CD14-positive monocyte (primary cell): ENCODE measurements at regions not wholly inside any gene's neighbourhood (a gene's known extent, or its start where the extent isn't known, plus 50 kb on each side); places are given as distances from the start of the nearest gene placed in this dataset.

Experiments used
- DNase-seq, 3 donors: peaks; one replicate each; pipeline ENCODE4 v3.0.0-alpha.2; 2011 to 2022
- H2AFZ ChIP-seq: 2 replicates; pipeline ENCODE4 v1.6.0; 2012; ENCODE audit warnings: mild to moderate bottlenecking, low read depth, low read length, inconsistent platforms; ENCODE audit not compliant: insufficient read depth, poor library complexity, severe bottlenecking
- H3K27ac ChIP-seq, 2 donors: 1 replicate in 1 of 2; 2 replicates in 1 of 2; pipeline ENCODE4 v1.5.1; 2012 to 2013; ENCODE audit warnings: low read length in 2 of 2, control low read depth in 1 of 2, inconsistent platforms in 1 of 2, low read depth in 1 of 2, mild to moderate bottlenecking in 1 of 2
- H3K27me3 ChIP-seq, 2 donors: one replicate each; pipeline versions ENCODE4 v1.6.0 to v1.6.1; 2011 to 2013; ENCODE audit warnings: low read length in 2 of 2; ENCODE audit not compliant: control insufficient read depth in 2 of 2, insufficient read depth in 2 of 2
- H3K36me3 ChIP-seq, 2 donors: replicated peaks in 1 of 2; 1 replicate in 1 of 2; 2 replicates in 1 of 2; pipeline versions ENCODE4 v1.5.1 to v1.6.1; 2012 to 2013; ENCODE audit warnings: low read length in 2 of 2, control low read depth in 1 of 2, inconsistent platforms in 1 of 2, mild to moderate bottlenecking in 1 of 2; ENCODE audit not compliant: insufficient read depth in 2 of 2, control insufficient read depth in 1 of 2
- H3K4me1 ChIP-seq, 2 donors: 1 replicate in 1 of 2; 2 replicates in 1 of 2; pipeline versions ENCODE4 v1.5.1 to v1.6.1; 2012 to 2013; ENCODE audit warnings: low read length in 2 of 2, control low read depth in 1 of 2, inconsistent platforms in 1 of 2, mild to moderate bottlenecking in 1 of 2, moderate library complexity in 1 of 2; ENCODE audit not compliant: insufficient read depth in 2 of 2, control insufficient read depth in 1 of 2
- H3K4me2 ChIP-seq: replicated peaks from 2 replicates; pipeline ENCODE3; 2012; ENCODE audit warnings: low read length, moderate library complexity, mild to moderate bottlenecking; ENCODE audit not compliant: poor library complexity, severe bottlenecking; ENCODE audit errors: extremely low read depth
- H3K4me3 ChIP-seq, 3 experiments: fragments of 200-600 bp in 1 of 3; sonication (generic) in 1 of 3; replicated peaks in 1 of 3; 1 replicate in 2 of 3; 2 replicates in 1 of 3; pipeline ENCODE4 v1.5.1; 2011 to 2013; ENCODE audit warnings: low read length in 3 of 3, mild to moderate bottlenecking in 3 of 3, control low read depth in 2 of 3, low read depth in 2 of 3, inconsistent platforms in 1 of 3, moderate library complexity in 1 of 3
- H3K79me2 ChIP-seq: 2 replicates; pipeline ENCODE4 v1.6.0; 2012; ENCODE audit warnings: mild to moderate bottlenecking, control low read depth, inconsistent platforms, low read length, moderate library complexity; ENCODE audit not compliant: insufficient read depth
- H3K9ac ChIP-seq: 2 replicates; pipeline ENCODE4 v1.6.0; 2017; ENCODE audit warnings: low read length, mild to moderate bottlenecking; ENCODE audit not compliant: insufficient read depth, poor library complexity, severe bottlenecking
- H3K9me3 ChIP-seq, 2 donors: replicated peaks in 1 of 2; 1 replicate in 1 of 2; 2 replicates in 1 of 2; pipeline versions ENCODE4 v1.5.1 to v1.6.1; 2012 to 2013; ENCODE audit warnings: low read length in 2 of 2, control low read depth in 1 of 2; ENCODE audit not compliant: control insufficient read depth in 1 of 2, insufficient read depth in 1 of 2
- H4K20me1 ChIP-seq: 2 replicates; pipeline ENCODE4 v1.6.0; 2012; ENCODE audit warnings: mild to moderate bottlenecking, low read length, control low read depth, moderate library complexity; ENCODE audit not compliant: insufficient read depth
- H3K27ac Mint-ChIP-seq, 7 donors: one replicate each; pipeline ENCODE4 v1.8.0; 2020; ENCODE audit warnings: mild to moderate bottlenecking in 7 of 7, mixed read lengths in 7 of 7, moderate library complexity in 6 of 7, inconsistent platforms in 2 of 7
- H3K27me3 Mint-ChIP-seq, 3 donors: one replicate each; pipeline ENCODE4 v1.8.0; 2021 to 2022; ENCODE audit warnings: low read depth in 3 of 3, mild to moderate bottlenecking in 3 of 3, mixed read lengths in 3 of 3, moderate library complexity in 3 of 3, inconsistent platforms in 1 of 3
- H3K36me3 Mint-ChIP-seq, 2 donors: one replicate each; pipeline ENCODE4 v1.8.0; 2020; ENCODE audit warnings: mixed read lengths in 2 of 2, inconsistent platforms in 1 of 2, mild to moderate bottlenecking in 1 of 2
- H3K4me1 Mint-ChIP-seq: one replicate; pipeline ENCODE4 v1.8.0; 2020; ENCODE audit warnings: mild to moderate bottlenecking, mixed read lengths
- H3K4me3 Mint-ChIP-seq, 2 donors: one replicate each; pipeline ENCODE4 v1.8.0; 2020; ENCODE audit warnings: mild to moderate bottlenecking in 2 of 2, mixed read lengths in 2 of 2, moderate library complexity in 1 of 2
- H3K9me3 Mint-ChIP-seq, 7 donors: one replicate each; pipeline ENCODE4 v1.8.0; 2020 to 2022; ENCODE audit warnings: mixed read lengths in 7 of 7, mild to moderate bottlenecking in 6 of 7, moderate library complexity in 6 of 7, inconsistent platforms in 2 of 7
- CTCF ChIP-seq: fragments of 200-600 bp; IDR thresholded peaks from one replicate; pipeline ENCODE4 v1.8.0; 2022; ENCODE audit warnings: antibody characterized with exemption, mild to moderate bottlenecking
- WGBS: methylation state at CpG from one replicate; pipeline ENCODE4 v1.1.5; 2013; ENCODE audit warnings: missing lambda C conversion rate; ENCODE audit not compliant: insufficient coverage; 5-methylcytosine and 5-hydroxymethylcytosine counted together
- intact Hi-C, 2 donors: fragments of 100-400 bp; cut with micrococcal nuclease; formaldehyde crosslinking; loops; one replicate each; pipeline versions ENCODE4 v1.15.0 to v1.15.1; 2023

GRCh38 chrX:20712811-20713210 is 446.1 kb upstream of the RPS6KA3 start:
- Mint-ChIP-seq H3K36me3 (no peaks in the 10 kb centered on the region), H3K4me3 (no peak overlapping the region), H3K9me3 (peaks cover 0 to 3% (median 0%) of the 10 kb centered on the region in 7 donors), H3K27ac (no peak overlapping the region), H3K4me1 (no peaks in the 10 kb centered on the region), H3K27me3 (peaks cover 0 to 3% (median 1%) of the 10 kb centered on the region in 3 donors)
- H2AFZ ChIP-seq, result no peak overlapping the region
- H3K79me2 ChIP-seq, result no peaks in the 10 kb centered on the region
- H3K9me3 ChIP-seq, result no peaks in the 10 kb centered on the region
- no CpG with 5 or more reads among the region's 1 CpG for WGBS
- DNase-seq, result no peak
- H3K4me1 ChIP-seq, result no peaks in the 10 kb centered on the region
- TF ChIP-seq CTCF, result no peak
- H3K36me3 ChIP-seq, result no peaks in the 10 kb centered on the region
- no peaks in the 10 kb centered on the region for H4K20me1 ChIP-seq
- intact Hi-C loops, result no loop called here
- H3K27ac ChIP-seq, result no peak overlapping the region
- no peaks in the 10 kb centered on the region for H3K27me3 ChIP-seq
- no peak overlapping the region for H3K9ac ChIP-seq
- no peak overlapping the region for H3K4me2 ChIP-seq
- no peak overlapping the region for H3K4me3 ChIP-seq

GRCh38 chrX:20711366-20711765 is 444.7 kb upstream of the RPS6KA3 start:
- no peaks in the 10 kb centered on the region for H4K20me1 ChIP-seq
- H3K9me3 ChIP-seq, result no peaks in the 10 kb centered on the region
- H3K27ac ChIP-seq, result no peak overlapping the region
- no peak for TF ChIP-seq CTCF
- no peak for DNase-seq
- H3K4me1 Mint-ChIP-seq, result no peaks in the 10 kb centered on the region
- intact Hi-C loops, result no loop called here
- H3K27me3 Mint-ChIP-seq, result peaks cover 0 to 3% (median 1%) of the 10 kb centered on the region in 3 donors
- no peak overlapping the region for H3K4me3 ChIP-seq
- no peak overlapping the region for H3K9ac ChIP-seq
- H3K79me2 ChIP-seq, result no peaks in the 10 kb centered on the region
- H3K9me3 Mint-ChIP-seq, result peaks cover 0 to 11% (median 6%) of the 10 kb centered on the region in 7 donors
- no peak overlapping the region for H3K4me3 Mint-ChIP-seq
- H3K27me3 ChIP-seq, result no peaks in the 10 kb centered on the region
- no peaks in the 10 kb centered on the region for H3K36me3 Mint-ChIP-seq
- no peaks in the 10 kb centered on the region for H3K4me1 ChIP-seq
- no peak overlapping the region for H3K27ac Mint-ChIP-seq
- H3K4me2 ChIP-seq, result no peak overlapping the region
- WGBS, result no CpG with 5 or more reads among the region's 3 CpGs
- H2AFZ ChIP-seq, result no peak overlapping the region
- no peaks in the 10 kb centered on the region for H3K36me3 ChIP-seq
